NT2/D1 (cell line): ENCODE measurements at regions not wholly inside any gene's neighbourhood (a gene's known extent, or its start where the extent isn't known, plus 50 kb on each side); places are given as distances from the start of the nearest gene placed in this dataset.

Source experiments
- DNase-seq: peaks from one replicate; pipeline ENCODE4 v3.0.0-alpha.2; 2011; ENCODE audit warnings: low read depth, low spot score
- H3K27me3 ChIP-seq: 2 replicates; pipeline ENCODE4 v1.6.0; 2011; ENCODE audit warnings: mild to moderate bottlenecking; ENCODE audit not compliant: insufficient read length, insufficient read depth
- H3K36me3 ChIP-seq: 2 replicates; pipeline ENCODE4 v1.6.1; 2011; ENCODE audit warnings: mild to moderate bottlenecking, low read length, mixed read lengths; ENCODE audit not compliant: insufficient read depth, insufficient read length
- H3K4me1 ChIP-seq: 2 replicates; pipeline ENCODE4 v1.5.1; 2011; ENCODE audit not compliant: insufficient read depth, insufficient read length
- H3K4me3 ChIP-seq: 2 replicates; pipeline ENCODE4 v1.5.1; 2011; ENCODE audit warnings: low read depth; ENCODE audit not compliant: insufficient read length
- H3K9ac ChIP-seq: 2 replicates; pipeline ENCODE4 v1.6.0; 2011; ENCODE audit warnings: low read depth; ENCODE audit not compliant: insufficient read length
- H3K9me3 ChIP-seq: 2 replicates; pipeline ENCODE4 v1.5.1; 2011; ENCODE audit warnings: mild to moderate bottlenecking, low read length; ENCODE audit not compliant: insufficient read depth
- SUZ12 ChIP-seq: IDR thresholded peaks from 2 replicates; pipeline ENCODE4 v1.6.1; 2011; ENCODE audit not compliant: insufficient read length, insufficient read depth; ENCODE audit errors: extremely low read depth
- YY1 ChIP-seq: IDR thresholded peaks from 2 replicates; pipeline ENCODE4 v1.6.1; 2011; ENCODE audit not compliant: insufficient read length, insufficient read depth
- ZNF274 ChIP-seq: IDR thresholded peaks from 2 replicates; pipeline ENCODE4 v1.6.1; 2011; ENCODE audit warnings: mild to moderate bottlenecking, low read depth, low read length

DNA sequence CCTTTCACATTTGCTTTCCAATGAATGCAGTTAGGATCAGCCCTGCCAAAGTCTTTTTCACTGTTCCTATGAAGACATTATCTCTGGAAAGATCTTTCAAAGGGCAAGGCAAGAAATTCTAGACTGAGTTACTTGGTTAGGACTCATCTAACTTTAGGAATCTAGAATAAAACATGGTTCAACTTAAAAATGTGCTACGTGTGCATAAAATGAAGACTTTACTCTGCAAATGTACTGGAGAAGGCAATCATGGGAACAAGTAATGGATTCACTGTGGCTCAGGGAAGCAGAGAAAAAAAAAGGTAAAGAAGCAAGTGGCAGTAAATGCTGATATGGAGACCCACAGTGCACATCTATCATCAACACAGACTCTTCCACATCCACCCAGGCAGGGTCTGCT lies 297.4 kb downstream of the HNRNPD start:
- no peaks in the 10 kb centered on the region for H3K27me3 ChIP-seq
- no peak overlapping the region for H3K4me3 ChIP-seq
- 0 out of 2 replicates have a peak, but pooled peaks cover 3% of the 10 kb centered on the region for H3K9me3 ChIP-seq
- H3K9ac ChIP-seq, result no peak overlapping the region
- DNase-seq, result no peak
- no peaks in the 10 kb centered on the region for H3K36me3 ChIP-seq
- H3K4me1 ChIP-seq, result no peaks in the 10 kb centered on the region
- TF ChIP-seq SUZ12 (no peak), ZNF274 (no peak), YY1 (no peak)

DNA sequence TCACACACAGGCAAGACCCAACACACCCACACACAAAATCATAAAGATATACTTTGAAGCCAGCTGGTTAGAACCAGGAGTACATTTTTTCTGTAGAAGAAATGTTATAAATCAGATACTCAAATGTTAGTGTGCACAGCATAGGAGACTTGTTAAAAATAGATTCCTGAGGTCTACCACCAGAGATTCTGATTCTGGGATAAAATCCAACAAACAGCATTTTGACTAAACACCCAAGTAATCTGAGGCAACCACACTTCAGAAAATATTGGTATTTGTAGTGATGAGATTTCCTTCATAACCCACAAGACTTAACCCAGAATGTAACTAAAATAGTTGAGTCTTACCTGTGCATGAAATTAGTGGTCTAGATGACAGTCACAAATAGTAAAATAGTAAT lies 301.8 kb downstream of the HNRNPD start:
- no peak overlapping the region for H3K4me3 ChIP-seq

DNA sequence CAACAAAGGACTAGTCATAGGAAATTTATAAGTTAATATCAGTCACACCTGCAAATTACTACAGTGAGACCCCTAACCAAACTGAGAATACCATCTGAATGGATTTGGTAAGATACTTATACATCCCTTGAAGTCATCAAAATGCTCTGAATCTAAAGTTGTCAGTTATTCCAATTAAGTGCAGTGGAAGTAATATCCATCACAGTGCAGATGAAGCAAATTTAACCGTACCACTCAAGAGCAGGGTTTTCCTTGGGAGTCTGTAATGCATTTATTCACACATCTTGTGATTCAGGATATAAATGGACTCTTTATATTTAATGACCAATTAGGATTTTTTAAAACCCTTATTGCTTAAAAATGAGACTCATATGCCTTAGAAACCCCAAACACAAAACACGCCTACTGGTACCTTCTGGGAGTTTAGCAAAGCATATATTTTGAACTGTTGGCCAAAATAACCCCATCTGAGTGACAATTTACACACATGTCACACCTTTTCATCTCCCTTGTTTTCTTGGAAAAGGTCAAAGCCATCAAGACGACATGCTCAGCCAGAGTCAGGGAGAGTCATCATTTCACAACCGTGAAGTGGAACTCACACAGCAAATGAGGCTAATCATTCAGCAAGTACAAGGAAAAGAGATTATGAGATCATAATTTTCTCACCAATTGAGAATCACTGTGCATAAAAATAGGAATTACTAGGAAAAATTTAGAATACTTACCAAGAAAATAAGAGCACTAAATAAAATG lies 303.7 kb downstream of the HNRNPD start:
- no peak for DNase-seq
- Histone ChIP-seq H3K36me3 (no peaks in the 10 kb centered on the region), H3K4me1 (no peaks in the 10 kb centered on the region)

More for the DNA sequence above, 301.8 kb downstream of the HNRNPD start:
- Histone ChIP-seq H3K9ac (no peak overlapping the region), H3K27me3 (no peaks in the 10 kb centered on the region), H3K4me1 (no peaks in the 10 kb centered on the region), H3K9me3 (0 out of 2 replicates have a peak, but pooled peaks cover 3% of the 10 kb centered on the region), H3K36me3 (no peaks in the 10 kb centered on the region)
- no peak for DNase-seq
- no peak for TF ChIP-seq YY1
- no peak for TF ChIP-seq SUZ12
- no peak for TF ChIP-seq ZNF274

DNA sequence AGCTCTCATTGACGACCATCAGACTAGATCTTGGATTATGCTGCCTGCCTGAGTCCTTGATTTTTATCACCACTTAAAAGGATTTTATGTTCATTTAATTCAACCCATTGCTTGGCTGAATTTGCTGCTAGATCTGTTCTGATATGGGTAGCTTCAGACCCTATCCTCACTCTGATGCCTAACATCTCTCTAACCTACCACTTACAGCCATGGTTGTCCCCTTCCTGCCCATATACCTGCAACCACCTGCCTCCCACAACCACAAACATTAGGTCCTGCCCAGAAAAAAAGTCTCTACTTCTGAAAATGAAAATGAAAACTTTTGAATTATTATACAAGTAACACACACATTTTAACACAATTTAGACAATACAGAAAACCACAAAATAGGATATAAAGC lies 310.8 kb downstream of the HNRNPD start:
- Histone ChIP-seq H3K9ac (no peak overlapping the region), H3K4me3 (no peak overlapping the region), H3K4me1 (no peaks in the 10 kb centered on the region), H3K9me3 (no peaks in the 10 kb centered on the region), H3K27me3 (no peaks in the 10 kb centered on the region), H3K36me3 (no peaks in the 10 kb centered on the region)
- no peak for TF ChIP-seq YY1
- no peak for TF ChIP-seq ZNF274
- TF ChIP-seq SUZ12, result no peak
- DNase-seq, result no peak

More for the DNA sequence above, 303.7 kb downstream of the HNRNPD start:
- no peak overlapping the region for H3K9ac ChIP-seq
- TF ChIP-seq SUZ12 (no peak), YY1 (no peak), ZNF274 (no peak)
- no peaks in the 10 kb centered on the region for H3K9me3 ChIP-seq
- no peaks in the 10 kb centered on the region for H3K27me3 ChIP-seq
- H3K4me3 ChIP-seq, result no peak overlapping the region

DNA sequence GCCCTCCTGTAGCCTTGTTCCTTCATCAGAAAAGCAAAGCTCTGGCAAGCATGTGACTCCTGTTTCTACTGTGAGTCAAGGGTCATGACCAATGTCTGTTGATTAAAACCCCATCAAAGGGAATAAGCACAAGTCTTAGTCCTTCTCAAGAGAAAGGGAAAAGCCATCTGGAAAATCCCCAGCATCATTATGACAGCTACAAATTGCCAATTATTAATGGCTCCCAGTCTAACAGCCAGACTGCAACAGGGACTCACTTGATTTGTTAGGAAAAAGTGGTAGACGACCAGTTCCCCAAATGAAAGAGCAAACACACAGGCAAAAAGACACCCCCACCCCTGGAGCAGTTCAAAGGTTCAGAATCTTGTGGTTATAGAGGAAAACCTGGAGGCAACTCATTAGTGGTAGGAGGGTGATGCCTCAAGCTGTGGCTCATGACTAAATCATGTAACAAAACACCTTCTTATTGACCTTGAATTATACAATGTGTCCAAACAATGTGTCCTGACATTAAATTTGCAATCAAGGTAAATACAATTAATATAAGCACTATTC lies 315.7 kb downstream of the HNRNPD start:
- Histone ChIP-seq H3K4me1 (no peaks in the 10 kb centered on the region), H3K4me3 (no peak overlapping the region), H3K36me3 (no peaks in the 10 kb centered on the region), H3K9me3 (no peaks in the 10 kb centered on the region), H3K9ac (no peak overlapping the region), H3K27me3 (no peaks in the 10 kb centered on the region)
- no peak for TF ChIP-seq YY1
- no peak for TF ChIP-seq ZNF274
- TF ChIP-seq SUZ12, result no peak
- no peak for DNase-seq

DNA sequence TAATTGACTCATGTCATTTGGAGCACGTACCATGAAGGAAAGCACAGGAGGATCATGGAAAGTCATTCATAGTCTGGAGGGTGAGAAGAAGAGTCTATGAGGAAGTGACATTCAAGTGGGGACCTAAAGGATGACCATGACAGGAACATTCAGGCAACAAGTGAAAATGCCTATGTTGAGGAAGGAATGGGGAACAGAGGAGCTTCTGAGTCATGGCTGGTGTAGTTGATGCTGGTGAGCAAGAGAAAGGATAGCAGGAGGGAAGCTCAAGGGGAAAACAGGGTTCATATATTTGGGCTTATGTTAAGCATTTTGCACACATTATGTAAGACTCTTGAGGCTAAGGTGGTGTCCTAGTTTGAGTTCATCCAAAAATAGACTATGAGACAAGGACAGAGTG lies 318.6 kb downstream of the HNRNPD start:
- Histone ChIP-seq H3K36me3 (no peaks in the 10 kb centered on the region), H3K9me3 (no peaks in the 10 kb centered on the region), H3K9ac (no peak overlapping the region), H3K4me3 (no peak overlapping the region), H3K4me1 (no peaks in the 10 kb centered on the region), H3K27me3 (no peaks in the 10 kb centered on the region)
- DNase-seq, result no peak
- TF ChIP-seq YY1, result no peak
- TF ChIP-seq ZNF274, result no peak
- no peak for TF ChIP-seq SUZ12

DNA sequence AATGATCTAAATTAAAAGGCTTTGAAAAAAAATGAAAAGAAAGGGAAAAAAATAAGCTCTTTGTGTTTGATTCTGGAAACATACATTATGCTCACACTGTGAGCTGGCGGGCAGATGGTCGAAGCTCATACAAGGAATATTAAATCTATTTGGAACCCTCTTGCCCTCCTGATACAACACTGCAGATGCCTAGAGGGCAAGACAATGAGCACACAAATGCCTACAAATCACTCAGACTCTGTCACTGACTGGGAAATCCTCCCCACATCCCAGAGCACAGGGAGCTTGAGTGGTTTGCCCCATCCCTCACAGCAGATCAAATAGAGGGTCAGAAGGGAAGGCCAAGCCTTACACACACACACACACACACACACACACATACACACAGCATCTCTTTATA lies 320.4 kb downstream of the HNRNPD start:
- DNase-seq, result no peak
- no peak overlapping the region for H3K4me3 ChIP-seq
- no peaks in the 10 kb centered on the region for H3K36me3 ChIP-seq
- H3K27me3 ChIP-seq, result no peaks in the 10 kb centered on the region
- TF ChIP-seq SUZ12, result no peak
- no peak for TF ChIP-seq ZNF274
- no peak for TF ChIP-seq YY1
- H3K9ac ChIP-seq, result no peak overlapping the region
- H3K9me3 ChIP-seq, result no peaks in the 10 kb centered on the region
- H3K4me1 ChIP-seq, result no peaks in the 10 kb centered on the region
